GM23338 (cell line): ENCODE measurements at regions not wholly inside any gene's neighbourhood (a gene's known extent, or its start where the extent isn't known, plus 50 kb on each side); places are given as distances from the start of the nearest gene placed in this dataset.

Source experiments
- ATAC-seq: fragments of 200-7000 bp; cut with Tn5 transposase; 3 replicates; pipeline ENCODE4 v1.9.1; 2020
- DNase-seq: peaks from one replicate; pipeline ENCODE4 v3.0.0-alpha.2; 2015; ENCODE audit warnings: low spot score
- H2AFZ ChIP-seq: fragments of 200-600 bp; sonication (generic); 2 replicates; pipeline ENCODE4 v1.8.0; 2016; ENCODE audit warnings: antibody characterized with exemption, mild to moderate bottlenecking, moderate library complexity
- H3F3A ChIP-seq: fragments of 200-600 bp; sonication (generic); replicated peaks from 2 replicates; pipeline ENCODE4 v1.8.0; 2017; ENCODE audit warnings: antibody characterized with exemption, mixed run types, low read depth
- H3K27ac ChIP-seq: fragments of 200-600 bp; sonication (generic); 2 replicates; pipeline ENCODE4 v1.6.1; 2016; ENCODE audit warnings: low read depth
- H3K27me3 ChIP-seq: fragments of 200-600 bp; sonication (generic); 2 replicates; pipeline ENCODE4 v1.8.0; 2016; ENCODE audit warnings: mild to moderate bottlenecking, mixed run types, moderate library complexity; ENCODE audit not compliant: insufficient read depth
- H3K36me3 ChIP-seq: fragments of 200-600 bp; sonication (generic); 2 replicates; pipeline ENCODE4 v1.8.0; 2016; ENCODE audit warnings: mild to moderate bottlenecking; ENCODE audit not compliant: insufficient read depth
- H3K4me1 ChIP-seq: fragments of 200-600 bp; sonication (generic); 2 replicates; pipeline ENCODE4 v1.8.0; 2016; ENCODE audit warnings: mild to moderate bottlenecking, moderate library complexity; ENCODE audit not compliant: insufficient read depth
- H3K4me2 ChIP-seq: fragments of 200-600 bp; sonication (generic); 2 replicates; pipeline ENCODE4 v1.7.1; 2017; ENCODE audit warnings: mixed run types
- H3K4me3 ChIP-seq: fragments of 200-600 bp; sonication (generic); 2 replicates; pipeline ENCODE4 v1.6.1; 2016; ENCODE audit warnings: mixed run types
- H3K79me2 ChIP-seq: fragments of 200-600 bp; sonication (generic); replicated peaks from 2 replicates; pipeline ENCODE4 v1.8.0; 2017; ENCODE audit warnings: mild to moderate bottlenecking; ENCODE audit not compliant: insufficient read depth
- H3K9me2 ChIP-seq: fragments of 200-600 bp; sonication (generic); 2 replicates; pipeline ENCODE4 v1.8.0; 2017; ENCODE audit not compliant: insufficient read depth
- H4K20me1 ChIP-seq: fragments of 200-600 bp; sonication (generic); replicated peaks from 2 replicates; pipeline ENCODE4 v1.8.0; 2017; ENCODE audit warnings: mild to moderate bottlenecking; ENCODE audit not compliant: insufficient read depth
- H3K27ac Mint-ChIP-seq: 2 replicates; pipeline ENCODE4 v1.8.0; 2020; ENCODE audit warnings: inconsistent platforms, mild to moderate bottlenecking, moderate library complexity, mixed read lengths
- H3K27me3 Mint-ChIP-seq: 3 replicates; pipeline ENCODE4 v1.8.0; 2022; ENCODE audit warnings: low read depth, mild to moderate bottlenecking, moderate library complexity, mixed read lengths, inconsistent platforms; ENCODE audit not compliant: insufficient read depth, poor library complexity
- H3K36me3 Mint-ChIP-seq: 3 replicates; pipeline ENCODE4 v1.8.0; 2021; ENCODE audit warnings: low read depth, mild to moderate bottlenecking, inconsistent platforms, moderate library complexity, mixed read lengths
- H3K4me1 Mint-ChIP-seq: 3 replicates; pipeline ENCODE4 v1.8.0; 2020; ENCODE audit warnings: mild to moderate bottlenecking, inconsistent platforms, mixed read lengths
- H3K4me3 Mint-ChIP-seq: 3 replicates; pipeline ENCODE4 v1.8.0; 2021; ENCODE audit warnings: moderate library complexity, mild to moderate bottlenecking, inconsistent platforms, mixed read lengths
- H3K9me3 Mint-ChIP-seq: 3 replicates; pipeline ENCODE4 v1.8.0; 2020; ENCODE audit warnings: moderate library complexity, mild to moderate bottlenecking, inconsistent platforms, mixed read lengths
- CREB1 ChIP-seq: fragments of 250-450 bp; sonication (Bioruptor Pico); IDR thresholded peaks from 2 replicates; pipeline ENCODE4 v1.5.0; 2020; ENCODE audit warnings: low read depth, mild to moderate bottlenecking, moderate library complexity
- EZH2 ChIP-seq: fragments of 200-600 bp; sonication (generic); IDR thresholded peaks from one replicate; pipeline ENCODE4 v1.8.0; 2017; ENCODE audit warnings: antibody characterized with exemption, mild to moderate bottlenecking, low read depth; ENCODE audit not compliant: unreplicated experiment
- EZH2phosphoT487 ChIP-seq: fragments of 200-600 bp; sonication (generic); IDR thresholded peaks from one replicate; pipeline ENCODE4 v1.8.1; 2018; ENCODE audit warnings: antibody characterized with exemption; ENCODE audit not compliant: unreplicated experiment
- JUNB ChIP-seq: IDR thresholded peaks from one replicate; pipeline ENCODE4 v1.6.1; 2016; ENCODE audit warnings: antibody characterized with exemption; ENCODE audit not compliant: unreplicated experiment
- NANOG ChIP-seq: IDR thresholded peaks from 2 replicates; pipeline ENCODE4 v1.6.1; 2016; ENCODE audit warnings: antibody characterized with exemption, borderline replicate concordance
- STAT1 ChIP-seq: IDR thresholded peaks from one replicate; pipeline ENCODE4 v1.6.1; 2016; ENCODE audit warnings: antibody characterized with exemption; ENCODE audit not compliant: unreplicated experiment
- ZNF114 ChIP-seq: fragments of 250-450 bp; sonication (Bioruptor Pico); IDR thresholded peaks from 2 replicates; pipeline ENCODE4 v1.5.0; 2020; ENCODE audit warnings: mild to moderate bottlenecking, moderate library complexity
- ZNF331 ChIP-seq: fragments of 250-450 bp; sonication (Bioruptor Pico); IDR thresholded peaks from 2 replicates; pipeline ENCODE4 v1.5.0; 2020; ENCODE audit warnings: low read depth, mild to moderate bottlenecking, moderate library complexity
- TF ChIP-seq, protein P1 (sequence below), 2 experiments: fragments of 200-600 bp in 1 of 2; sonication (generic) in 1 of 2; conservative IDR thresholded peaks; 2 replicates each; pipeline versions ENCODE4 v1.5.1 to v1.6.1; 2016 to 2017; ENCODE audit warnings: antibody characterized with exemption in 2 of 2, low read depth in 2 of 2, mild to moderate bottlenecking in 2 of 2, moderate library complexity in 1 of 2
- TF ChIP-seq, protein P2 (sequence below): IDR thresholded peaks from 2 replicates; pipeline ENCODE4 v1.6.1; 2016; ENCODE audit warnings: antibody characterized with exemption
- TF ChIP-seq, protein P3 (sequence below): IDR thresholded peaks from one replicate; pipeline ENCODE4 v1.6.1; 2018; ENCODE audit warnings: antibody characterized with exemption; ENCODE audit not compliant: unreplicated experiment

DNA sequence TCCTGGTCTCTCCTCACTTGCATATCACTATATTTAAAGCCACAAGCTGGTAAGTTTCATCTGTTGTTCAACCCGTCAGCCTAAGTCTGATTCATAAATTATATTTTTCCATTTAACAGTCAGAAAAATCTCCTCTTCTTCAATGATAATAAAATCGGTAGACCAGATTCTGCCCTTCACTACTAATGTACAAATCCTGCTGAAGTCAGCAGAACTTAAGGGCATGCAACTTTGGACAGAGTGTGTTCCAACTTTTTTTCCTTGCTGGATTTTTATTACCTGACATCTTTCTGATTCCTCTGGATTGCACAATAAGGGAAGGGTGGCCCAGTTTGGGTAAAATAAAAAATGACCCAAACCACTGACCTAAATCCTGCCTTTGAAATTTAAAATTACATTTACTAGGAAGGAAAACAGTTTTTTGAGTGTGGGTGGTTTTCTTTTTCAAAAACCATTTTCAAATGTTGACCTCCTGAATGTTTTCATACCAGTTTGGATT lies 125.4 kb upstream of the DIO2 start (continued):
- TF ChIP-seq CREB1 (no peak), JUNB (no peak)

DNA sequence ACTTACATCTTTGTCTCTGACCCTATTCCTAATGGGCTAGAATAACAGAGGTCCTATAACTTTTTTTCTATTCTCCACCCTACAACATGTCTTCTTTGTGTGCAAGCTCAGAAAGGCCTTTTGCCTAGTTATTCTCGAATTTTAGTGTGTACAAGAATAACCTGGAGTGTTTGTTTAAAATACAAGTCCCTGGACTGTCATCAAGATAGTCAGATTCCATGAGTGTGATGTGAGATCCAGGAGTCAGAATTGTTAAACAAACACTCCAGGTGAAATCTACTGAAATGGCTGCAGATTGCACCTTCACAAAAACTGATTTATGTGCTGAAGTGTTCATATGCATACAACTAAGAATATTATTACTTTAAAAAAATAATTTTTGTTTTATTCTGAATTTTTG lies 114.4 kb upstream of the DIO2 start:
- no peaks in the 10 kb centered on the region for H3K36me3 Mint-ChIP-seq
- ATAC-seq (no peak), DNase-seq (no peak)
- no peak overlapping the region for H3K27ac Mint-ChIP-seq
- no peaks in the 10 kb centered on the region for H3K4me1 Mint-ChIP-seq
- Histone ChIP-seq H3K4me1 (no peaks in the 10 kb centered on the region), H3F3A (no peaks in the 10 kb centered on the region), H3K27me3 (no peaks in the 10 kb centered on the region), H3K79me2 (no peaks in the 10 kb centered on the region), H2AFZ (no peak overlapping the region), H3K4me3 (no peak overlapping the region), H3K4me2 (no peak overlapping the region), H4K20me1 (no peaks in the 10 kb centered on the region), H3K36me3 (no peaks in the 10 kb centered on the region), H3K9me2 (no peaks in the 10 kb centered on the region), H3K27ac (no peak overlapping the region)
- TF ChIP-seq, protein P1, sequence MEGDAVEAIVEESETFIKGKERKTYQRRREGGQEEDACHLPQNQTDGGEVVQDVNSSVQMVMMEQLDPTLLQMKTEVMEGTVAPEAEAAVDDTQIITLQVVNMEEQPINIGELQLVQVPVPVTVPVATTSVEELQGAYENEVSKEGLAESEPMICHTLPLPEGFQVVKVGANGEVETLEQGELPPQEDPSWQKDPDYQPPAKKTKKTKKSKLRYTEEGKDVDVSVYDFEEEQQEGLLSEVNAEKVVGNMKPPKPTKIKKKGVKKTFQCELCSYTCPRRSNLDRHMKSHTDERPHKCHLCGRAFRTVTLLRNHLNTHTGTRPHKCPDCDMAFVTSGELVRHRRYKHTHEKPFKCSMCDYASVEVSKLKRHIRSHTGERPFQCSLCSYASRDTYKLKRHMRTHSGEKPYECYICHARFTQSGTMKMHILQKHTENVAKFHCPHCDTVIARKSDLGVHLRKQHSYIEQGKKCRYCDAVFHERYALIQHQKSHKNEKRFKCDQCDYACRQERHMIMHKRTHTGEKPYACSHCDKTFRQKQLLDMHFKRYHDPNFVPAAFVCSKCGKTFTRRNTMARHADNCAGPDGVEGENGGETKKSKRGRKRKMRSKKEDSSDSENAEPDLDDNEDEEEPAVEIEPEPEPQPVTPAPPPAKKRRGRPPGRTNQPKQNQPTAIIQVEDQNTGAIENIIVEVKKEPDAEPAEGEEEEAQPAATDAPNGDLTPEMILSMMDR (conservative IDR thresholded peaks at IDR 0.05; ENCODE audit: low read depth in 2 of 2), result no peak
- TF ChIP-seq NANOG (no peak), JUNB (no peak), ZNF114 (CRISPR knock-in tag) (no peak)
- no peak overlapping the region for H3K4me3 Mint-ChIP-seq
- no peaks in the 10 kb centered on the region; the same call in 2 of the 3 replicates for H3K9me3 Mint-ChIP-seq
- H3K27me3 Mint-ChIP-seq, result no peaks in the 10 kb centered on the region

DNA sequence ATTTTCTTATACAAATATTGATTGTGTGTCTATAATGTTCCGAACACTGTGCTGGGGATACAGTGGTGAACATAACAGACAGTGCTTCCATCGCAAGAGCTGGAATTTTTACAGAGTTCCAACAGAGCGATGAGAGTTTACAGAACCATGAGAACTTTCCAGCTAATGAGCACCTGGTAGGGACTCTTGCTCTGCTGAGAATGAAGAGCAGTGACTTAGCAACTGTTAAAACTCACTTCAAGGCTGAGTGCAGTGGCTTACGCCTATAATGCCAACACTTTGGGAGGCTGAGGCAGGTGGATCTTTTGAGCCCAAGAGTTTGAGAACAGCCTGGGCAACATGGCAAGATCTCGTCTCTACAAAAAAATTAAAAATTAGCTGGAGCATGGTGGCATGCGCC lies 113.8 kb upstream of the DIO2 start:
- Mint-ChIP-seq H3K36me3 (no peaks in the 10 kb centered on the region), H3K27ac (no peak overlapping the region), H3K4me1 (no peaks in the 10 kb centered on the region), H3K9me3 (no peaks in the 10 kb centered on the region; the same call in 2 of the 3 replicates), H3K27me3 (no peaks in the 10 kb centered on the region), H3K4me3 (no peak overlapping the region)
- Histone ChIP-seq H3K36me3 (no peaks in the 10 kb centered on the region), H4K20me1 (no peaks in the 10 kb centered on the region), H3K79me2 (no peaks in the 10 kb centered on the region), H3K4me2 (no peak overlapping the region), H3K9me2 (no peaks in the 10 kb centered on the region), H2AFZ (no peak overlapping the region), H3K4me3 (no peak overlapping the region), H3K27ac (no peak overlapping the region), H3K27me3 (no peaks in the 10 kb centered on the region), H3F3A (no peaks in the 10 kb centered on the region), H3K4me1 (no peaks in the 10 kb centered on the region)
- ATAC-seq (no peak), DNase-seq (no peak)
- TF ChIP-seq, protein P2, sequence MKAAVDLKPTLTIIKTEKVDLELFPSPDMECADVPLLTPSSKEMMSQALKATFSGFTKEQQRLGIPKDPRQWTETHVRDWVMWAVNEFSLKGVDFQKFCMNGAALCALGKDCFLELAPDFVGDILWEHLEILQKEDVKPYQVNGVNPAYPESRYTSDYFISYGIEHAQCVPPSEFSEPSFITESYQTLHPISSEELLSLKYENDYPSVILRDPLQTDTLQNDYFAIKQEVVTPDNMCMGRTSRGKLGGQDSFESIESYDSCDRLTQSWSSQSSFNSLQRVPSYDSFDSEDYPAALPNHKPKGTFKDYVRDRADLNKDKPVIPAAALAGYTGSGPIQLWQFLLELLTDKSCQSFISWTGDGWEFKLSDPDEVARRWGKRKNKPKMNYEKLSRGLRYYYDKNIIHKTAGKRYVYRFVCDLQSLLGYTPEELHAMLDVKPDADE, result no peak
- TF ChIP-seq, protein P1 (conservative IDR thresholded peaks at IDR 0.05; ENCODE audit: low read depth in 2 of 2), result no peak
- TF ChIP-seq ZNF331 (CRISPR knock-in tag) (no peak), EZH2phosphoT487 (no peak), NANOG (no peak), EZH2 (no peak), STAT1 (no peak)
- TF ChIP-seq, protein P3, sequence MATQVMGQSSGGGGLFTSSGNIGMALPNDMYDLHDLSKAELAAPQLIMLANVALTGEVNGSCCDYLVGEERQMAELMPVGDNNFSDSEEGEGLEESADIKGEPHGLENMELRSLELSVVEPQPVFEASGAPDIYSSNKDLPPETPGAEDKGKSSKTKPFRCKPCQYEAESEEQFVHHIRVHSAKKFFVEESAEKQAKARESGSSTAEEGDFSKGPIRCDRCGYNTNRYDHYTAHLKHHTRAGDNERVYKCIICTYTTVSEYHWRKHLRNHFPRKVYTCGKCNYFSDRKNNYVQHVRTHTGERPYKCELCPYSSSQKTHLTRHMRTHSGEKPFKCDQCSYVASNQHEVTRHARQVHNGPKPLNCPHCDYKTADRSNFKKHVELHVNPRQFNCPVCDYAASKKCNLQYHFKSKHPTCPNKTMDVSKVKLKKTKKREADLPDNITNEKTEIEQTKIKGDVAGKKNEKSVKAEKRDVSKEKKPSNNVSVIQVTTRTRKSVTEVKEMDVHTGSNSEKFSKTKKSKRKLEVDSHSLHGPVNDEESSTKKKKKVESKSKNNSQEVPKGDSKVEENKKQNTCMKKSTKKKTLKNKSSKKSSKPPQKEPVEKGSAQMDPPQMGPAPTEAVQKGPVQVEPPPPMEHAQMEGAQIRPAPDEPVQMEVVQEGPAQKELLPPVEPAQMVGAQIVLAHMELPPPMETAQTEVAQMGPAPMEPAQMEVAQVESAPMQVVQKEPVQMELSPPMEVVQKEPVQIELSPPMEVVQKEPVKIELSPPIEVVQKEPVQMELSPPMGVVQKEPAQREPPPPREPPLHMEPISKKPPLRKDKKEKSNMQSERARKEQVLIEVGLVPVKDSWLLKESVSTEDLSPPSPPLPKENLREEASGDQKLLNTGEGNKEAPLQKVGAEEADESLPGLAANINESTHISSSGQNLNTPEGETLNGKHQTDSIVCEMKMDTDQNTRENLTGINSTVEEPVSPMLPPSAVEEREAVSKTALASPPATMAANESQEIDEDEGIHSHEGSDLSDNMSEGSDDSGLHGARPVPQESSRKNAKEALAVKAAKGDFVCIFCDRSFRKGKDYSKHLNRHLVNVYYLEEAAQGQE, result no peak
